Duodenal mucosa (tissue), 2 donors: ENCODE measurements at regions not wholly inside any gene's neighbourhood (a gene's known extent, or its start where the extent isn't known, plus 50 kb on each side); places are given as distances from the start of the nearest gene placed in this dataset.

Experiments used
- H3K27ac ChIP-seq: one replicate; pipeline ENCODE4 v1.7.0; 2013; ENCODE audit warnings: low read depth, low read length
- H3K27me3 ChIP-seq, 2 donors: one replicate each; pipeline ENCODE4 v1.7.0; 2013; ENCODE audit warnings: low read length in 2 of 2, control low read depth in 1 of 2; ENCODE audit not compliant: insufficient read depth in 2 of 2, control insufficient read depth in 1 of 2
- H3K36me3 ChIP-seq, 2 donors: one replicate each; pipeline ENCODE4 v1.7.0; 2013; ENCODE audit warnings: low read length in 2 of 2, control low read depth in 1 of 2; ENCODE audit not compliant: insufficient read depth in 2 of 2, control insufficient read depth in 1 of 2
- H3K4me1 ChIP-seq, 2 donors: one replicate each; pipeline ENCODE4 v1.7.0; 2013; ENCODE audit warnings: low read length in 2 of 2, control low read depth in 1 of 2; ENCODE audit not compliant: insufficient read depth in 2 of 2, control insufficient read depth in 1 of 2
- H3K4me3 ChIP-seq, 2 donors: one replicate each; pipeline ENCODE4 v1.7.0; 2013; ENCODE audit warnings: low read length in 2 of 2, low read depth in 1 of 2
- H3K9ac ChIP-seq, 2 donors: one replicate each; pipeline ENCODE4 v1.7.0; 2013; ENCODE audit warnings: low read length in 2 of 2, low read depth in 1 of 2
- H3K9me3 ChIP-seq, 2 donors: one replicate each; pipeline ENCODE4 v1.7.0; 2013; ENCODE audit warnings: low read length in 2 of 2, control low read depth in 1 of 2; ENCODE audit not compliant: control insufficient read depth in 1 of 2

DNA sequence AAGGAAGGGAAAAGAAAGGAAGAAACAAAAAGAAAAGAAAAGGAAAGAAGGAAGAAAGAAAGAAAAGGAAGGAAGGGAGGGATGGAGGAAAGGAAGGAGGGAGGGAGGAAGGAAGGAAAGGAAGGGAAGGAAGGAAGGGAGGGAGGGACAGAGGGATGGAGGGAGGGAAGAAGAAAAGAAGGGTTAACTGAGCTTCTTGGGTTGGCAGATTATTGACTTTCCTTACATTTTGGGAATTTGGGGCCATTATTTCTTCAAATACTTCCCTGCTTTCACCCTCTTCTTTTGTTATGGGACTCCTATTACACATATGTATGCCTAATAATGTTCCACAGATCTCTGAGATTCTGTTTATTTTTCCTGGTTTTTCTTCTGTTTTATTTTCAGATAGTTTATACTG lies 285.6 kb downstream of the KCNJ2 start:
- Histone ChIP-seq H3K9me3 (peaks cover 0 to 3% of the 10 kb centered on the region in 2 donors), H3K27me3 (no peaks in the 10 kb centered on the region), H3K27ac (no peak overlapping the region), H3K4me1 (no peaks in the 10 kb centered on the region), H3K4me3 (no peak overlapping the region), H3K36me3 (no peaks in the 10 kb centered on the region), H3K9ac (no peak overlapping the region)

DNA sequence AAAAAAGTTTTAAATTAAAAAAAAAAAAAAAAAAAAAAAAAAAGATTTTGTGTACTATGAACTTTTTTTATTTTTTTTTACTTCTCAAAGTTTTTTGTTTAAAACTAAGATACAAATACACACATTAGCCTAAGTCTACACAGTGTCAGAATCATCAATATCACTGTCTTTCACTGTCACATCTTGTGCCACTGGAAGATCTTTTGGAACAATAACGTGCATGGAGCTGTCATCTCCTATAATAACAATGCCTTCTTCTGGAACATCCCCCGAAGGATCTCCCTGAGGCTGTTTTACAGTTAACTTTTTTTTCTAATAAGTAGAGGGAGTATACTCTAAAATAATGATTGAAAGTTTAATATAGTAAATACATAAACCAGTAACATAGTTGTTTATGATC lies 295.7 kb downstream of the KCNJ2 start:
- no peak overlapping the region for H3K9ac ChIP-seq
- H3K9me3 ChIP-seq = no peaks in the 10 kb centered on the region
- no peak overlapping the region for H3K4me3 ChIP-seq
- H3K27me3 ChIP-seq = no peaks in the 10 kb centered on the region
- no peaks in the 10 kb centered on the region for H3K36me3 ChIP-seq
- H3K4me1 ChIP-seq = no peaks in the 10 kb centered on the region
- no peak overlapping the region for H3K27ac ChIP-seq

DNA sequence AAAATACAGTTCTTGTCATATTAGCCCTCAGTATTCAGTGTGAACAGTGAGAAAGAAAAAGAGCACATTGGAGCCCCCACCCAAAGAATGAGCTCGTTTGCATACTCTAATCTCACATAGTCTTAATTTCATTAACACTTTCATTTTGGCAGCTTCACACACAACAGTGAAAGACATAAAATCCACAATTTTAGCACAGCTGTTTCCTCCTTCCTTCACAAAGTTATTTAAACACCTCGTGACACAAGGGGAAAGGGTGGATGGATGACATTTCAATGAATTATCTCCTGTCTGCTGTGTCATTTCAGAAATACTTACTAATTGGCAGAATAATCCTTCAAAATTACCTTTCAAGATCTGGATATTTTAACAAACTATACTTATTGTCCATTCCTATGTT lies 299.3 kb downstream of the KCNJ2 start:
- H3K27me3 ChIP-seq = no peaks in the 10 kb centered on the region
- H3K4me3 ChIP-seq = no peak overlapping the region
- H3K9me3 ChIP-seq = no peaks in the 10 kb centered on the region
- H3K4me1 ChIP-seq = no peaks in the 10 kb centered on the region
- no peak overlapping the region for H3K27ac ChIP-seq
- no peak overlapping the region for H3K9ac ChIP-seq
- H3K36me3 ChIP-seq = no peaks in the 10 kb centered on the region

DNA sequence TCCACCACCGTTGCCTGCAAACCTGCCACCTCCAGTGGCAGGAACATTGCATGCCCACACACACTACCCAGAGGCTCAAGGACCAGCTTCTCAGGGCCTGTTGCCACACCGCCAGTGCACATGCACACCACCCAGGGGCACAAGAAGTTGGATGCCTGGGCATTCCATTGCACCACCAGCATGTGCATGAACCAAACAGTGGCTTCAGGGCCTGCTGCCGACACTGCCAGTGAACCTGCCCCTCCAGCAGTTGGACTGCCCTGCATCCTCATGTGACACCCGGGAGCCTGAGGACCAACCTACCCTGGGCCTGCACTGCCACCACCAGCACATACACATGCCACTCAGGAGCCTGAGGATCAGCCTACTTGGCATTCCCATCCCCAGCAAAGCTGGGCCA lies 303.7 kb downstream of the KCNJ2 start:
- H3K9ac ChIP-seq = no peak overlapping the region
- no peaks in the 10 kb centered on the region for H3K36me3 ChIP-seq
- no peaks in the 10 kb centered on the region for H3K27me3 ChIP-seq
- no peaks in the 10 kb centered on the region for H3K4me1 ChIP-seq
- no peak overlapping the region for H3K4me3 ChIP-seq
- H3K27ac ChIP-seq = no peak overlapping the region
- no peaks in the 10 kb centered on the region for H3K9me3 ChIP-seq

DNA sequence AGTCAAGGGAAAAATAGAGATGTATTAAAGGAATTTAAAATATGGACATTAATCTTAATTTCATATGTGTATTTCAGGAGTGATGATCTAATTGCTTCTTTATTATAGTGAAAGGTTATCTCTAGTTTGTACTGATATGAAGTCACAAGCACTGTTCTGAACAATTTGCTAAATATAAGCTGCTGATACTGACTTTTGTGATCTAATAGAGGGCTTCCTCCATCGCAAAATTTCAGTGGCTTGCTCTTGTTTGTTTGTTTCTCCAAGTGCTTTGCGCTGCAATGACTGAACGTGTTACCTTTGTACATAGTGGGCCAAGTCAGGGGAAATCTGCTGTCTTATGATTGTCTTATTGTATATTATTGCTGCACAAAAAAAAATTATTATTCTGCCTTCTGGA lies 307.0 kb downstream of the KCNJ2 start:
- Histone ChIP-seq H3K9ac (no peak overlapping the region), H3K27me3 (no peaks in the 10 kb centered on the region)

DNA sequence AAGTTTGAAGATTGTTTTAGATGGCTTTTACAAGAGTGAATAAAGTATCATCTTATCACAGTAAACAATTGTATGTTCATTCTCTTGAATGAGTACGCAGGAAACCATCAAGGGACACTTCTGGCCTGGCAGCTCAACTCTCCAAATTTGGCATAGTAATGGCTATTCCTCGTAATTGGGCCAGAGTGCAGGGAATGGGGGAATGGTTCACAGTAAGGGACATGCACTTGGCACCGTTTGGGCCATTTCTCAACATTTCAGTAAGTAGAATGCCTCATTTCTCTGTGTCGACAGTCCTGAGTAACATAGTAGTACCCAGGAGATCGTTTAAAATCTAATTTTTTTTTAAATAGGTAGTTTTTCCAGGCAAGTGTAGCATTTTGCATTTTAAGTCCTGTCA lies 309.6 kb downstream of the KCNJ2 start:
- H3K27me3 ChIP-seq = no peaks in the 10 kb centered on the region
- H3K4me3 ChIP-seq = no peak overlapping the region
- no peaks in the 10 kb centered on the region for H3K36me3 ChIP-seq
- no peak overlapping the region for H3K9ac ChIP-seq
- H3K27ac ChIP-seq = no peak overlapping the region
- peaks cover 0 to 4% of the 10 kb centered on the region in 2 donors for H3K9me3 ChIP-seq
- H3K4me1 ChIP-seq = no peaks in the 10 kb centered on the region

More for the DNA sequence above, 307.0 kb downstream of the KCNJ2 start:
- no peaks in the 10 kb centered on the region for H3K36me3 ChIP-seq
- H3K4me1 ChIP-seq = no peaks in the 10 kb centered on the region
- no peak overlapping the region for H3K4me3 ChIP-seq
- H3K27ac ChIP-seq = no peak overlapping the region
- H3K9me3 ChIP-seq = no peaks in the 10 kb centered on the region

DNA sequence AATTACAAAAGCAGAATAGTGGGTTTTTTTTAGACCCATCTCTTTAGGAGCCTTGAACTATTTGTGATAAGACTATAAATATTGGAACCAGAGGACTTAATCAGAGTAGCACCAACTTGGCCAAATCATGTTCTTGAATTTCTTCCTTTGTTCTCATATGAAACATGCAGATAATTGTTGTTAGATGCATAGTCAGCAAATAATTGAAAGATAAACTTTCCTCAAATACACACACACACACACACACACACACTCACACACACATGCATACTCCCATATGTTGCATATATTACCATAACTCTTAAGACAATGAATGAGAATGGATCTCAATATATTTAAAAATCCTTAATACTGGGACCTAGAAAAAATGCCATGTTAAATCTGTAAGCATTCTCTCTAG lies 310.4 kb downstream of the KCNJ2 start:
- Histone ChIP-seq H3K27me3 (no peaks in the 10 kb centered on the region), H3K27ac (no peak overlapping the region), H3K9me3 (peaks cover 0 to 4% of the 10 kb centered on the region in 2 donors), H3K9ac (no peak overlapping the region), H3K4me3 (no peak overlapping the region), H3K4me1 (no peaks in the 10 kb centered on the region), H3K36me3 (no peaks in the 10 kb centered on the region)

DNA sequence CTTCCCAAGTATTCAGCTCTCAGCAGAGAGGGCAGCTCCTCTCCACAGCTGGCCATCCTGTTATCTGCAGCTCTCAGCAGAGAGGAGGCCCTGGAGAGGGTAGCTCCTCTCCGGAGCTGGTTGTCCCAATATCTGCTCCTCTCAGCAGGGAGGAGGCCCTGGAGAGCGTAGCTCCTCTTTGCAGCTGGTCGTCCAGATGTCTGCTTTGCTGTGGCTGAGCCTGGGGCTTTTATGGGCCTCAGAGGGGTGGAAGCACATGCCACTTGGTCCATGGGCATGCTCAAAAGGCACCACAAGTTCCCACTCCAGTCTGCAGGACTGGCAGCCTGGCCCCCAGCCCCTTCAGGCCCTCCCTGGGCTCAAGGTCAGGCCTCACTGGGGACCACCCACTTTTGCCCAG lies 314.3 kb downstream of the KCNJ2 start:
- no peaks in the 10 kb centered on the region for H3K4me1 ChIP-seq
- no peaks in the 10 kb centered on the region for H3K27me3 ChIP-seq
- no peak overlapping the region for H3K9ac ChIP-seq
- H3K36me3 ChIP-seq = no peaks in the 10 kb centered on the region
- no peak overlapping the region for H3K27ac ChIP-seq
- H3K4me3 ChIP-seq = no peak overlapping the region
- peaks cover 0 to 4% of the 10 kb centered on the region in 2 donors for H3K9me3 ChIP-seq

DNA sequence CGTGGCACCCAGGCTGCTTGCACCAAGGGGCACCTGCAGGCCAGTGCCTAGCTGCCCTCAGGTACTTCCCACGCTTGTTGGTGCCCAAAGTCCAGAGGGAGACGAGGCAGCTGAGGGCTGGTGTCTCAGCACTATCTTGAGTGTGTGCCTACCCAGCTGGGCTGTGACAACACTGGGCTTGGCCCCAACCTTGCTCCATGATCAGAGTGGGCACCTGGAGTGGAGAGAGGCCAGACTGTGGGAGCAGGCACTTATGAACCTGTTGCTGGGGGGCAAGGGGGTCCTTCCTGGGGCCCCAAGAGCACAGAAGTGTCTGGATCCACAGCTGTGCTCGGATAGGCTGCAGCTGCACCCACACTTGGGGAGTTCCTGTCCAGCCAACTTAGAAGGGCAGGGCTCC lies 314.7 kb downstream of the KCNJ2 start:
- H3K9me3 ChIP-seq = peaks cover 0 to 4% of the 10 kb centered on the region in 2 donors
- no peaks in the 10 kb centered on the region for H3K4me1 ChIP-seq
- H3K9ac ChIP-seq = no peak overlapping the region
- no peaks in the 10 kb centered on the region for H3K36me3 ChIP-seq
- no peak overlapping the region for H3K27ac ChIP-seq
- no peaks in the 10 kb centered on the region for H3K27me3 ChIP-seq
- H3K4me3 ChIP-seq = no peak overlapping the region

DNA sequence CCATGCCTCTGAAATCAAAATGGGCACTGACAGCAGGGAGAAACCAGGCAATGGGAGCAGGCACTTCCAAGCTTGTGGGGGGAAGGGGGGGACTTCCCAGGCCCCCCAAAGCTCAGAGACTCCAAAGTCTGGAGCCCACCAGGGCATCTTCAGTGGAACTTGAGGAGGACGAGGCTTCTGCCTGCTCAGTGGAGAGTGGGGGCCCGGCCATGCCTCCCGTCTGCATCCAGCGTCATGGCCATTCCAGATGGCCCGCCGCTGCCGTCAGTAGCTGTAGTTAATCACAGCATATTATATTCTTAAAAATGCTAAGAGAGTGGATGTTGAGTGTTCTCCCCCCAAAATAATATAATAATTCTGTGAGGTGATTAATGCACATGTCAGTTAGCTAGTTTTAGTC lies 315.2 kb downstream of the KCNJ2 start:
- no peaks in the 10 kb centered on the region for H3K27me3 ChIP-seq
- H3K4me3 ChIP-seq = no peak overlapping the region
- H3K27ac ChIP-seq = no peak overlapping the region
- peaks cover 0 to 4% of the 10 kb centered on the region in 2 donors for H3K9me3 ChIP-seq
- no peak overlapping the region for H3K9ac ChIP-seq
- H3K36me3 ChIP-seq = no peaks in the 10 kb centered on the region
- H3K4me1 ChIP-seq = no peaks in the 10 kb centered on the region

DNA sequence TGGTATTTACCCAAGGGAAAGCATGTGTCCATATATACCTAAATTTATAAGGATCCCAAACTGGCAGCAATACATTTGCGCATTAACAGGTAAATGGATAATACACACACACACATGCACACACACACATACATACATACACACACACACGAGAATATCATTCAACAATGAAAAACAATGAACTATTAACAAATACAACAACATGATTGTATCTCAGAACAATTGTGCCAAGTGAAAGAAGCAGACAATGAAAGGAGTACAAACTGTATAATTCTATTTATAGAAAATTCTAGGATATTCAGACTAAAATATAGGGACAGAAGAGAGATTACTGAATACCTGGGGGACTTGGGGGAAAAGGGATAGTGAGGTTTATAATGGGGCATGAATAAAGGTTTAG lies 323.0 kb downstream of the KCNJ2 start:
- Histone ChIP-seq H3K4me1 (no peaks in the 10 kb centered on the region), H3K27ac (no peak overlapping the region), H3K36me3 (no peaks in the 10 kb centered on the region), H3K9ac (no peak overlapping the region), H3K27me3 (no peaks in the 10 kb centered on the region), H3K4me3 (no peak overlapping the region), H3K9me3 (no peaks in the 10 kb centered on the region)
